ENCODE measurements at regions not wholly inside any gene's neighbourhood (a gene's known extent, or its start where the extent isn't known, plus 50 kb on each side); places are given as distances from the start of the nearest gene placed in this dataset.

DNA sequence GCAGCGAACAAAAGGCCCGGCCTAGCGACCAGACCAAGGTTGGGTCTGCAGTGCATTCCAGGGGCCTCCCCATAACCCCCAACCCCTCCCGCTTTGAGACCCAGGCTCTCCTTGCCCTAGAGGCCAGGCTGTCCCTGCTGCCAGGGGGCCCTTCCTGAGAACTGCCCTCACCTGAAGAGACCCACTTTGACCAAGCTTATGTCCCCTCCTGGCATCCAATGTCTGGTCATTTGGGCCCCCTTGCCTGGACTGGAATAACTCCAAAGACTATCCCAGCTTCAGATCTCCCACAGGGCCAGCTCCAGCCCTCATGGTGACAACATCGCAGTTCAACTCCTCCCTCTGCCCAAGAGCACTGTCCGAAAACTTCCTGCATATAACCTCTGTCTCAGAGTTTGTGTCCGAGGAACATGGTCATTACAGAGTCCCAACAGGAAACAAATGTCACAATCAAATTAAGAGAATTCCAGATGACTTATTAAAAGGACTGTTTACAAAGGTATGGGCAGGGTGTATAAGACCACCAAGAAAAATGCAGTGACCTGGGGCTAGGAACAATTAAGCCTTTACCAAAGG lies 125.0 kb downstream of the BANF2 start:
- H4K20me1 ChIP-seq (ENCODE audit: control insufficient read depth, insufficient read depth, low read length, poor library complexity, severe bottlenecking) = no peaks in the 10 kb centered on the region
- POLR2A ChIA-PET = no interaction called here
- intact Hi-C loops (cut with micrococcal nuclease) = no loop called here
- H3K4me3 Mint-ChIP-seq = no peak overlapping the region
- WGBS (ENCODE audit: insufficient coverage) = 100% methylated on average over 6 of the region's 7 CpGs
- H3K9ac ChIP-seq (ENCODE audit: low read length) = no peak overlapping the region
- TF ChIP-seq, protein P1, sequence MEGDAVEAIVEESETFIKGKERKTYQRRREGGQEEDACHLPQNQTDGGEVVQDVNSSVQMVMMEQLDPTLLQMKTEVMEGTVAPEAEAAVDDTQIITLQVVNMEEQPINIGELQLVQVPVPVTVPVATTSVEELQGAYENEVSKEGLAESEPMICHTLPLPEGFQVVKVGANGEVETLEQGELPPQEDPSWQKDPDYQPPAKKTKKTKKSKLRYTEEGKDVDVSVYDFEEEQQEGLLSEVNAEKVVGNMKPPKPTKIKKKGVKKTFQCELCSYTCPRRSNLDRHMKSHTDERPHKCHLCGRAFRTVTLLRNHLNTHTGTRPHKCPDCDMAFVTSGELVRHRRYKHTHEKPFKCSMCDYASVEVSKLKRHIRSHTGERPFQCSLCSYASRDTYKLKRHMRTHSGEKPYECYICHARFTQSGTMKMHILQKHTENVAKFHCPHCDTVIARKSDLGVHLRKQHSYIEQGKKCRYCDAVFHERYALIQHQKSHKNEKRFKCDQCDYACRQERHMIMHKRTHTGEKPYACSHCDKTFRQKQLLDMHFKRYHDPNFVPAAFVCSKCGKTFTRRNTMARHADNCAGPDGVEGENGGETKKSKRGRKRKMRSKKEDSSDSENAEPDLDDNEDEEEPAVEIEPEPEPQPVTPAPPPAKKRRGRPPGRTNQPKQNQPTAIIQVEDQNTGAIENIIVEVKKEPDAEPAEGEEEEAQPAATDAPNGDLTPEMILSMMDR (IDR thresholded peaks at IDR 0.05) = no peak
- no peak for TF ChIP-seq EZH2 (IDR thresholded peaks at IDR 0.05; ENCODE audit: borderline replicate concordance, insufficient read depth, low read depth, low read length, poor library complexity, severe bottlenecking)
- H3K79me2 ChIP-seq (ENCODE audit: control insufficient read depth, insufficient read depth, low read length) = no peaks in the 10 kb centered on the region
- no peak overlapping the region for H3K27ac Mint-ChIP-seq
- H3K27ac ChIP-seq (ENCODE audit: low read length in 2 of 2) = no peak overlapping the region
- DNase-seq = no peak
- no peaks in the 10 kb centered on the region for H3K27me3 ChIP-seq (replicated peaks in 1 of 4; ENCODE audit: control extremely low read depth in 1 of 4, control insufficient read depth in 3 of 4, insufficient read depth in 4 of 4, low read length in 3 of 4)
- peaks cover 4% of the 10 kb centered on the region for H3K4me1 Mint-ChIP-seq
- no peak overlapping the region for H3K4me3 ChIP-seq (ENCODE audit: control extremely low read depth in 1 of 5, extremely low read depth in 1 of 5, insufficient read depth in 1 of 5, low read depth in 2 of 5, low read length in 4 of 5)
- CTCF ChIA-PET = interaction anchor here (1.0 kb wide), 1 partner anchor 17 kb away, joined by 3 read pairs; no protein-coding TSS in a partner anchor
- no peak overlapping the region for H2AFZ ChIP-seq (ENCODE audit: insufficient read depth, low read depth, low read length, poor library complexity, severe bottlenecking)
- ATAC-seq (ENCODE audit: low read depth) = no peak
- no peaks in the 10 kb centered on the region for H3K4me1 ChIP-seq (ENCODE audit: control insufficient read depth in 2 of 2, insufficient read depth in 2 of 2, low read length in 2 of 2)
- peaks cover 0 to 2% (median 0%) of the 10 kb centered on the region in 3 donors for H3K9me3 ChIP-seq (ENCODE audit: control extremely low read depth in 1 of 3, control insufficient read depth in 2 of 3, insufficient read depth in 1 of 3, low read length in 2 of 3)
- H3K9me3 Mint-ChIP-seq (ENCODE audit: insufficient read depth) = no peaks in the 10 kb centered on the region
- H3K27me3 Mint-ChIP-seq = no peaks in the 10 kb centered on the region
- no peaks in the 10 kb centered on the region for H3K36me3 ChIP-seq (replicated peaks in 1 of 2; ENCODE audit: control extremely low read depth in 1 of 2, control insufficient read depth in 1 of 2, extremely low read depth in 1 of 2, insufficient read depth in 2 of 2, low read length in 1 of 2)
- H3K4me2 ChIP-seq (replicated peaks; ENCODE audit: low read depth, low read length, poor library complexity, severe bottlenecking) = no peak overlapping the region

GRCh38 chr20:17823409-17824144 lies 123.8 kb downstream of the BANF2 start:
- intact Hi-C loops (cut with micrococcal nuclease) = no loop called here
- CTCF ChIA-PET = no interaction called here
- Histone ChIP-seq H3K36me3 (replicated peaks in 1 of 2; ENCODE audit: control extremely low read depth in 1 of 2, control insufficient read depth in 1 of 2, extremely low read depth in 1 of 2, insufficient read depth in 2 of 2, low read length in 1 of 2) (no peaks in the 10 kb centered on the region), H3K4me1 (ENCODE audit: control insufficient read depth in 2 of 2, insufficient read depth in 2 of 2, low read length in 2 of 2) (no peaks in the 10 kb centered on the region), H3K27ac (ENCODE audit: low read length in 2 of 2) (no peak overlapping the region), H3K79me2 (ENCODE audit: control insufficient read depth, insufficient read depth, low read length) (no peaks in the 10 kb centered on the region), H3K4me3 (ENCODE audit: control extremely low read depth in 1 of 5, extremely low read depth in 1 of 5, insufficient read depth in 1 of 5, low read depth in 2 of 5, low read length in 4 of 5) (no peak overlapping the region), H3K27me3 (replicated peaks in 1 of 4; ENCODE audit: control extremely low read depth in 1 of 4, control insufficient read depth in 3 of 4, insufficient read depth in 4 of 4, low read length in 3 of 4) (no peaks in the 10 kb centered on the region), H3K9ac (ENCODE audit: low read length) (no peak overlapping the region), H3K9me3 (ENCODE audit: control extremely low read depth in 1 of 3, control insufficient read depth in 2 of 3, insufficient read depth in 1 of 3, low read length in 2 of 3) (peaks cover 0 to 10% (median 10%) of the 10 kb centered on the region in 3 donors), H4K20me1 (ENCODE audit: control insufficient read depth, insufficient read depth, low read length, poor library complexity, severe bottlenecking) (no peaks in the 10 kb centered on the region), H2AFZ (ENCODE audit: insufficient read depth, low read depth, low read length, poor library complexity, severe bottlenecking) (no peak overlapping the region), H3K4me2 (replicated peaks; ENCODE audit: low read depth, low read length, poor library complexity, severe bottlenecking) (no peak overlapping the region)
- H3K9me3 Mint-ChIP-seq (ENCODE audit: insufficient read depth) = peaks cover 6% of the 10 kb centered on the region
- no peak for TF ChIP-seq EZH2 (IDR thresholded peaks at IDR 0.05; ENCODE audit: borderline replicate concordance, insufficient read depth, low read depth, low read length, poor library complexity, severe bottlenecking)
- TF ChIP-seq, protein P1 (IDR thresholded peaks at IDR 0.05) = no peak
- DNase-seq (no peak), ATAC-seq (ENCODE audit: low read depth) (no peak)
- peaks cover 4% of the 10 kb centered on the region for H3K27me3 Mint-ChIP-seq
- POLR2A ChIA-PET = no interaction called here
- WGBS (ENCODE audit: insufficient coverage) = 90% methylated on average over 8 of the region's 10 CpGs
- peaks cover 4% of the 10 kb centered on the region for H3K4me1 Mint-ChIP-seq
- H3K4me3 Mint-ChIP-seq = no peak overlapping the region
- no peak overlapping the region for H3K27ac Mint-ChIP-seq
